Suppressor macrophage treated with lipopolysaccharide for 4 hours (primary cell): ENCODE measurements at regions not wholly inside any gene's neighbourhood (a gene's known extent, or its start where the extent isn't known, plus 50 kb on each side); places are given as distances from the start of the nearest gene placed in this dataset.
A peak's percentile ranks its signal among the peaks of the same experiment; 100 is the strongest.

ENCODE experiments used
- DNase-seq: peaks from one replicate; pipeline ENCODE4 v3.0.0-alpha.2; 2020

DNA sequence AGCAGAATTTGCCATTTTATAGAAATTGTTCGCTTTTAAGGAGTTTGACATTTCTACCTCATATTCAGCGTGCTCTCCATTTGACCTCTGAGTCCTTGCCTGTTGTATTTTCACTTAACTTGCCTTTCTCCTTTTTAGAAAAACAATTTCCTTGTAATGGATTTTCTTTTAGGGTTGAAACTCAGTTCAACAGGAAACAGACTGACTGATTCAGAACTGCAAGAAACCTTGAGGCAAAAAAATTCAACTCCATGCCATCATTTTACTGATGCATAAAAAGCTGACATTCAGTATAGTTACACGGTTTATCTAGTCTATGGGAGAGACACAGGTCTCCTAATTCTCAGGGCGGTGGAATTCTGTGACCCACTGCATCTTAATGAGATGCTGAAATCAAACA is 59.8 kb downstream of the MRPS30 start:
- DNase-seq: no peak

DNA sequence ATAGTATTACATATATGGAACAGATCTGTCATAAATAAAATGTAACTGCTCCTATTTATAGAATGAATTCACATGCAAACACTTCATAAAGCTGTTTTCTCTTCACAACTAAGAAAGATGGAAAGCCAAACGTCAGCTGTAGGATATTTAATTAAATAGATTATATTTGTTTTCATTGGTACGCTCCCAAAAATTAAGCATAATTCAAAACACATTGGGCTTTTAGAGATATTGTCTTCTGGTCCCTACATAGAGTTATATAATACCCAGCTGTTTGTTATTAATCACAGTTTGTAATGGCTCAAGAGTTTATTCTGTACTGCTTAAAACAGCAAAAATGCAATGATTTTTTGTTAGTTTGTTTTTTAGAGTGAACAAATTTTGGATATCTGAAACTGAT is 61.2 kb downstream of the MRPS30 start:
- no peak for DNase-seq

DNA sequence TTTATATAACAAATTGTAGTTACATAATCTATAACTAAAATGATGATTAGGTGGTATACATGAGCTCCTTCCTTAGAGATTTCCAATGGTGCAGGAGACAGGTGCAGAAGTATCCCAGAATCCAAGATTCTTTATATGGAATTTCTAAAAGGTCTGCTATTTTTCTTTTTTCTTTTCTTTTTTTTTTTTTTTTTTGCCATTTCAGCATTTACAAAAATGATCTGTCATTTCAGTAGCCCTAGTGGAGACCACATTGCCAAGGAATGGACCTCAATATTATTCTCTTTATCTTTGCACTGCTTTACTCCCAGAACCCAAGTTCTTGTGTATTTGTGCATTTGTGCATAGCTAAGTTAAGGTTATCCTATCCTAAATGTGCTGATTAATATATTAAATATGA is 61.7 kb downstream of the MRPS30 start:
- no peak for DNase-seq

DNA sequence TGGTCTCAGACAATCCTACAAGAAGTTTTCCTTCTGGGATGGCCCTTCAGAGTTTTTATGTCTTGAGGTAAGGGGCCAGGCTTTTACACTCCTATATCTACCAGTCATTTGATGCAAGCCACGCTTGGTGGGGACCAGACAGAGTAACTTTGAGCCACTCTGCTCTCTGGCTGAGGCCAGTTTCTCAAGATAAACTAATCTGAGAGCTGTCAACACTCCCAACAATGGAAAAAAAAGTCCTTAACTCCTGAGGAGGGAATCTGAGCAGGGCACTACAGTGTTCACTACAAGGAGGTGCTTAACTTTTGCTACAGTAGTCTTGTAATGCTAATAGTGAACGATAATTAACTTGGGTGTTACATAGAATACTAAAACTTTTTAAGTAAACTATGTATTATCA is 62.7 kb downstream of the MRPS30 start:
- no peak for DNase-seq

DNA sequence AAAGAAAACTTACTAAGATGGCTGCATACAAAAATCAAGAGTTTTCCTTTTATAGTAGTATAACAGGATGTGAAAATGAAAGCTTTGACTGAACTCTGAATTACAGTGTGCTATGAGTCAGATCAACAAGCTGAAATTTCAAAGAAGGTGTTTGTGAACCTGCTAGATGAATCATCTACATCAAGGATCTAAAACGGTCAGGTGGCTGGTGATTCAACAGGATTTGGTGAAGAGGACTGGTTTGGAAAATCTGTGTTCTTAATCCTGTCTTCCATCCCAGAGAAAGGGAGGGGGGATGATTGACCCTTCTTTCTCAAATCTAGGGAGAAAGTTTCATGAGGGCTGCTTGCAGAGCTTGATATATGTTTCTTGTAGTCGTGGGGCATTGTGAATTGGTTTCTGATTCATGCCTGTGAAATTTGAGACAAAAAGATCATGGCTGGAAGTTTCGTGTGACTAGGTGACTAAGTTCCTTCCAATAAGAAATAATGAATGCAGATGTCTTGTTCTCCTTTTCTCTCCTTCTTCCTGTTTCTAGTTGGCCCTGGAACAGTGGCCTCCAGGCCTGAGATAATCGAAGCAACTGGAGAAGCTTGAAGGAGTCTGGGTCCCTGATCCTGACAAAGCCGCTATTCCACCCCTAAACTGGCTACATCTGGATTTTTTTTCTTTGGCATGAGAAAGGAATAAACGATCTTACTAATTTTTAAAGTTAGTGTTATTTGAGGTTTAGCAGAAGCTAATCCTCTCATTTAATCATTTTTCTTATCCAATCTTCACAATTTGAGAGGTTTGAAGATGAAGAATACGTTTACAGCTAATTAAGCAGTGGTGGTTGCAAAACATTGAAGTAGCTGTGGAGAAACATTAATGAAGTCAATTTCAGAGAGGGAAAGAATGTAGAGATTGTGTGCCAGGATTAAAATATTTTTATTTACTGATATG is 67.2 kb downstream of the MRPS30 start:
- peak; percentile 13 for DNase-seq

DNA sequence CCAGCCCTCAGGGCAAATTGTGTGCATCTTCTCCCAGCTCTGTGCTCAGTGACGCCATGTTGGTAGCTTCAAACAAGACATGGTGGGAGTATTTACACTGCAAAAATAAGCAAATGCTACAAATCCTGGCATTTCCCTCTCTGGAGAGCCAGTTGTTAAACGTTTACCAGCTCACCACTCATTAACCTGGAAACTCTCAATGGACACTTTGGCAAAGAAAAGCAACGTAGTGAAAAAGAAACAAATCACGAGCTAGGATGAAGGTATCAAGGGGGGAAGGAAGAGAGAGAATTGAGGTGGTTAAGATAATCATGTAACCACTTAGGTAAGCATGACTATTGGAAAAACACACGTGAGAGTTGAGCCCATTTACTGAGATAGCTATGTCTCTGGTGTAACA is 72.5 kb downstream of the MRPS30 start:
- no peak for DNase-seq

DNA sequence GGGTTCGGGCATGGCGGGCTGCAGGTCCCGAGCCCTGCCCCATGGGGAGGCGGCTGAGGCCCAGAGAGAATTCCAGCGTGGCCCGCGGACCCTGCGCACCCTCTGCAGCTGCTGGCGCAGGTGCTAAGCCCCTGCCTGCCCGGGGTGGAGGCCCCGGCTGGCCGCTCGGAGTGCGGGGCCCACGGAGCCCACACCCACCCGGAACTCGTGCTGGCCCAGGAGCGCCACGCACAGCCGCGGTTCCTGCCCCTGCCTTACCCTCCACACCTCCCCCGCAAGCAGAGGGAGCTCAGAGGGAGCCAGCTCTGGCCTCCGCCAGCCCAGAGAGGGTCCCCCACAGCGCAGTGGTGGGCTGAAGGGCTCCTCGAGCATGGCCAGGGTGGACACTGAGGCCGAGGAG is 75.3 kb downstream of the MRPS30 start:
- DNase-seq: no peak

DNA sequence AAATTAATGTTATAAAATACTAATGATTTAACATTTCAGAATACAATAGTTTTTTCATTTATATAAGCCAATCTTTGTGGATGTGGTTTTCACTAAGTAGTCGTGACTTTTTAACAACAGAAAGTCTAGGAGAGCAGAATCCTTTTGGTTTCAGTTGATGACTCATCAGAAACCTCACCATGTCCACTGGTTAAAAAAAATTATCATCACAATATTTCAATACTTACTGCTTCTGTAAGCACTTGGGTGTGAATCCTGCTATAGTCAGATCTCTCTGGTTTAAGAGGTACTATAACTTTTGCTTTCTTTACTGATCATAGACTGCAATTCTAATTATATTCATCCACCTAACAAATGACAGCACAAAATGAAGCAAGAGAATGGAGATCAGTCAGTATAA is 77.2 kb downstream of the MRPS30 start:
- DNase-seq: no peak

DNA sequence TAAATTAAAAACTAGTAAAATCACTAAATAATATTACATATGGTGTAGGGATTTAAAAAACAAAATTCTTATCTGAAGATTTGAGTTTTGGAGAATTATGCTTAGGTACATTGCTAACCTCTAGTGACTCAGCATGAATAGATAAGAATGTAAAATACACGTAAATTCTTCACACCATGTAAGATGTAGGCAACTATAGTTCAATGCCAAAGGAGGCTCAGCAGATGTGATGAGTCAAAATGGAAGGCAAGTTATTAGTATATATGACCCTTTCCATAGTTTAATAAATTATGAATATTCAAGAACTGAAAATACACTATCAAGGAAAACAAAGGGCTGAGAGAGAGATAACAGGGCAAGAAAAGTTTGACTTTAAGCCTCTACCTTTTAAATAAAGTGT is 79.0 kb downstream of the MRPS30 start:
- no peak for DNase-seq

DNA sequence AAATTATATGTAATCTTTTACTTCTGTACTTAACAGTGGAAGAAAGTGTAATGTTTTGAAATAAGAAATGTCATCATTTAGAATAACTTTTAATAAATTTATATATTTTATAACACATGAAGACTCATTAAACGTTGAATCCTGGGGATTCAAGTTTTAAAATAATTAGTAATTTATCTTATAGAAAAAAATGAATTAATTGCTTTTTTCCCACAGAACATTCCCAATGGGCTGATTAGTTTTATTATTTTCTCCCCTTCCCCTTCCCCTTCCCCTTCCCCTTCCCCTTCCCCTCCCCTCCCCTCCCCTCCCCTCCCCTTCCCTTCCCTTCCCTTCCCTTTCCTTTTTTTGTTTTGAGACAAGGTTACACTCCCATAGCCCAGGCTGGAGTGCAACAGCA is 79.7 kb downstream of the MRPS30 start:
- DNase-seq: no peak

DNA sequence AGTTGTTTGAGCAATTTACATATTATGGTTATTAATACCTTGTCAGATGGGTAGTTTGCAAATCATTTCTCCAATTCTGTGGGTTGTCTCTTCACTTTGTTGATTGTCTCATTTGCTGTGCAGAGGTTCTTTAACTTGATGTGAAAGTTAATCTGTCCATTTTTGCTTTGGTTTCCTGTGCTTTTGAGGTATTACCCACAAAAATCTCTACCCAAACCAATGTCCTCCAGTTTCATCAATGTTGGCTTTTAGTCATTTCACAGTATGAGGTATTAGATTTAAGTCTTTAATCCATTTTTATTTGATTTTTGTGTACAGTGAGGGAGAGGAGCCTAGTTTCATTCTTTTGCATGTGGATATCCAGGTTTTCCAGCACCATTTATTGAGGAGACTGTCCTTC is 82.4 kb downstream of the MRPS30 start:
- no peak for DNase-seq

DNA sequence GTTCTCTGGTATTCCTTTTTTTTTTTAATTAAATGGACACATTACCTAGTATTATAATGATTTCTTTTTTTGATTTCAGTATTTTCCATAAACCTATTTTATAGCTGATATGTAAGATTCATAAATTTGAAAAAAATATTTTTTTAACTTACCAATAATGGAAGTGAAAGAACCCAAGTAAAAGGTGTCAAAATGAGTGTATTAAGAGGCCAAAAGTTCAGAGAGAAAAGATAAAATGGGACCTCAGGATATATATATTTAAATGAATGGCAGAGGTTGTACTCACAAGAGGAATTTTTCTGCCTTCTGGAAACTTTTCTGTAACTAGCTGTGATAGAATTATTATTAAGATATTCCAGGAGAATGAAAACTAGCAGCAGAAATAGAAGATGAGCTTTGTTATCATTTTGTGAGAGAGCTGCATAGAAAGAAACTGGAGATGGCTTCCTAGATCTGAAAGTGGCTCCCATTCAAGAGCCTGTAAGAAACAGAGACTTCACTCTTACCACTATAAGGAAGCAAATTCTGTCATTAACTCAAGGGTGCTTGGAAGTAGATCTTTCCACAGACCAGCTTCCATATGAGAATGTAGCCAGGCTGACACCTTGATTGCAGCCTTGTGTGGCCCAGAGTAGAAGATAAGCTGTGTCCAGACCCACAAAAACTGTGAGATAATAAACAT is 91.7 kb downstream of the MRPS30 start:
- DNase-seq: no peak

DNA sequence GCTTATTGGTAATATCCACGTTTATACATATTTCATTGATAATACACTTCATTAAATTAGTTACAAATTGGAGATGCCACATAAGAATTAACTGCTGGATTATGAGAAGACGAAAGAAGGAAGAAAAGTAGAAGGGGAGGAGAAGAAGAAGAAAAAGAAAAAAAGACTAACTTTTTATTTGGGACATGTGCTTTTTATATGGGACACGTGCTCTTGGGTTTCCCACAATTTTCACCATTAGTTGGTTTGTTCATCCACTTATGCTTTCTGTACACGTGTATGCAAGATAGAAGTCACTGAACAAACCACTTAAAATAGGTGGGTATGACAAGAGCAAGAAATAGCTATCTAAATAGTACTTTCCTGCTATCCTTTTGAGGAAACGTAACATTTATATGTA is 98.6 kb downstream of the MRPS30 start:
- DNase-seq: no peak

DNA sequence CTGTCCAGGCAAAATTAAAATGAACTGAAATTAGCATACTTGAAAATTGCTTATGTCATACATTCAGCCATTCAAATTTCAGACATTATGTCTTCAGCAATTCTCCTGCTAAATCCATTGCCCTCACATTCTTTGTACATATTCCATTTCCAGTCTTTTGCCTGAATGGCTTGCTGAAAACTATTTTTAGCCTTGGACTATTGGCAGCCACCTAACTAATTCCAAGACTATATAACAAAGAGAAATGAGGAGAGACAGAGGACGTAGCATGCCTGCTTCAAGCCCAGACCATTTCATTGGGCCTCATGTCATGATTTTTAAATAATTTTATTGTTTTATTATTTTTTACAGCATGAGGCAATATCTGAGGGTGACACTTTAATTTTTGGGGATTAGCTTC is 100.3 kb downstream of the MRPS30 start:
- no peak for DNase-seq

DNA sequence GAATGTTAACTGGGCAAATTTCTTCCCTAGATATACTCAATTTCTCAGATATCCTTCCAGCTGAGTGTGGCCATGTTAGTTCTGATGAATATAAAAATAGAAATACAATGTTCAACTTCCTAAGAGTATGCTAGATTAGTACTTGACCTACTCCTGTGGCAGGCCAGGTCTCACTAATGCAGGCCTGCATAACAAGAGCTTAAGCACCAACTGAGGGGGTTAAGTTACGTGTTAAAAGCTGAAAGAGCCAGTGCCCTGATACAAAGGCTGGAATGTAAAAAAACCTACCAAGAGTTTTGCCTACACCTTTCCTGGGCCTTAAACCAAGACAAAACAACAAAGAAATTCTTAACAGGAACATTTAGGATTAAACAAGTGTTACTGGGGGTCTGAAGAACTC is 102.8 kb downstream of the MRPS30 start:
- DNase-seq: no peak

DNA sequence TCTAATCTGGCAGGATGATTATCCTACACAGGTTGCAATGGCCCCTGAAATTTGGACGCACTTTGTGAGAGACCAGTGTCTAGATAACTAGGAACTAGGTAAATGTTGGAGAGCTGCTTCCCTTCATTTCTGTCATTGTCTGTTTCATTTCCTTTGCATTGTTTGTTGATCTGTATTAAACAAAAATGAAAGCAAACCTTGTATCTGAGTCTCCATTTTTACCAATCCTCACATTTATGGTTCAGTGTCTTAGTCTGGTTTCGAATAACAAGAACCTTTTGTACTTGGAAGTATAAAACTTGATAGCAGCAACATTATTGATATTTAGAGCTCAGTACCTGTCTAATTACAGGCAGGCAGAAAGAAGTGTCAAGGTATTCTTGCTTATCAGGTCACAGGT is 105.5 kb downstream of the MRPS30 start:
- no peak for DNase-seq

DNA sequence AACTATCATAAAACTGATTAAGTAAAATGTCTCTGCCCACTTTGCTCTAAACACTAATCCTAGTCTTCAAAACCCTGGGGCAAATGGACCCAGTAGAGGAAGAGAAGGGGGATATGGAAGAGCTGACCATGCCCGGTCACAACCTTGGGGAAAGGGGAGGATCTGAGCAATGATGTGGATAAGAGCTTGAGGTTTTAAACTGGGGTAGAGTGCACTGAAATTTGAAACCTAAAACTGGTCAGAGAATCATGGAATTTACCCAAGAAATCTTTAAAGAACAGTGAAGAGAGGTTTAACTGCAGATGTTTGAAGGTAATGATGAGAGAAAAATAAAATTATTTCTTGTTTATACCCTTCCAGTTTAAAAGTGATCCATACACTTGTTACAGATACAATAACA is 110.8 kb downstream of the MRPS30 start:
- no peak for DNase-seq

DNA sequence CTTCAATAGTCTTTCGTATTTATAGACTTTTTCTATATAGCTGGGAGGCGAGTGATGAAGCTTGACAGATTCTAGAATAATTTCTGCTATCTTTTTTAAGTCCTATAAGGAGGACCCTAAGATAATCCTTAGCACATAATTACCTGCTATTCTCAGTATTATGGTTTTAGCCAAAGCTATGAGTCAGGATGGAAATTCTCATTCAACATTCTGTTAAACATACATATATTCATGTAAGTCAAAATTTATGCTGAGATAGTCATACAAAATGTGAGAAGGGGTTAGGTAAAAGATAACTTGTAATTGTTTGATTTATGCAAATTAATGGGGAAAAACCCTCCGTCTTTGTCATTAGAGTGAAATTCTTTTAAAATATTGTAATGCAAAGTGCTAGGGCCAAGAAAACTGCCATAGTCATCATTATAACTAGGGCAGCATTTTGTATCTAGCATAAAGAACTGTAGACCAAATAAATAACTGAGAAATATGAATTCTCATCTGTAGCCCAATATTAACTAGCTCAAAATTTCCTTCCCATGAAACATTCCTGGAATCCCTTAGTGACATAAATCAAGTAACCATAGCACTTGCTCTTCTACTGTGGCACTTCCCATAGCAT is 118.5 kb downstream of the MRPS30 start:
- no peak for DNase-seq

DNA sequence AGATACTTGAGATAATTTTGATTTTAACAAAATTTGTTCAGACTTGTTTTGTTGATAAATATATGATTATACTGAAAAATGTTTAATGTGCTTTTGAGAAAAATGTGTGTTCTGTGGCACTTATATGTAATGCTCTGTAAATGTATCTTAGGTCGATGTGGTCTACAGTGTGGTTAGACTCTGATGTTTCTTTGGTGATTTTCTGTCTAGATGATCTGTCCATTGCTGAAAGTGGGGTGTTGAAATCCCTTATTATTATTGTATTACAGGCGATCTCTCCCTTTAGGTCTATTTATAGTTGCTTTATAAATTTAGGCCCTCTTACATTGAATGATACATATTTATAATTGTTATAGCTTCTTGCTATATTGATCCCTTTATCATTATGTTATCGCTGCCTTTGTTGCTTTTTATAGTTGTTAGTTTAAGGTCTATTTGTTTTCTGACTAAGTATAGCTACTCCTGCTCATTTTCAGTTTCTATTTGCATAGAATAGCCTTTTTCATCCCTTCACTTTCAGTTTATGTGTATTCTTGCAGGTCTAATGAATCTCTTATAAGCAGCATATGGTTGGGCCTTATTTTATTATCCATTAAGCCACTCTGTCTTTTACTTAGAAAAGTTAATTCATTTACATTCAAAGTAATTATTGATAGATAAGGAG is 124.3 kb downstream of the MRPS30 start:
- DNase-seq: no peak

DNA sequence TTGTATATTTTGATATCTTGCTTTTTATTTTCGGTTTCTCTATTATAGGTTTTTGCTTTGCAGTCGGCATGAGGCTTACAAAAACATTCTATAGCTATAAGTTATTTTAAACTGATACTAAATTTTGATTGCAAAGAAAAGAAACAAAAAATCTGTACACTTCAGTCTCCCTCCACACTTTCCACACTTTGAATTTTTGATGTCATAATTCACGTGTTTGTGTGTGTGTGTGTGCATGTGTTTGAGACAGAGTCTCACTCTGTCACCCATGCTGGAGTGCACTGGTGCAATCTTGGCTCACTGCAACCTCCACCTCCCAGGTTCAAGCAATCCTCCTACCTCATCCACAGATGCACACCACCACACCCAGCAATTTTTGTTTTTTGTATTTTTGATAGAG is 124.9 kb downstream of the MRPS30 start:
- no peak for DNase-seq

DNA sequence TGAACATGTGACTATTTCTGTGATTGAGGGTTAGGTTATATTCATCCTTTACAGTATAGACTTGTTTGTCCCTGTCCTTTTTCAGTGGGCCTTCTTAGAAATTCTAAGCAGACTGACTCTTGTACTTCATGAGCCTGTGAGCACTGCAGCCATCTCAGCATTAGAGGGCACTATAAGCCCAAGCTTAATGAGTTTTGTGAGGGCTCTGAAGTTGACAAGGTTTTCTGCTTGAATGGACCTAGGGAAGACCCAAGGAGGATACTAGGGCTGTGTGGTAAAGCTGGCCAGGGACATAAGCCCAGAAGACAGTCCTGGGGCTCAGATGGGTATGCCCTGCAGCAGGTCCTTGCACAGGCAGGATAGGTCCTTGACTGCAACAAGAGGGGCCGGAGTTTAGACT is 126.5 kb downstream of the MRPS30 start:
- DNase-seq: no peak

DNA sequence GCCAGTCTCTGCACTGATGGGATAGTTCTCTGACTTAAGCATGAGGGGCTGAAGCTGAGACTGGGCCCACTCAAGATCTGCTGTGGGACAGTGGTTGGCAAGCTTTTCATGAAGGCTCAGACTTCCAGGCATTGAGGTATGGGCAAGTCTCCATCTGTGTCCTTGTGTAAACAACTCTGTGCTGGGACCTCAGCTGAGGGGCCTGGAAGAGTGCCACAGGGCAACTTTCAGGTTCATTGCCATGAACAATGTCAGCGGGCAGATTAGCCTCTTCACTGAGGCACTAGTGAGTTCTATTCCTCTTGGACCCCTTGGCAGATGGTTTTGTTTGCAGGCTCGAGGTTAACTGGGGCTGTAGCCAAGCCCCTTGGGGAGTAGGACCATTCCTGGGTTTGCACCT is 127.1 kb downstream of the MRPS30 start:
- no peak for DNase-seq

DNA sequence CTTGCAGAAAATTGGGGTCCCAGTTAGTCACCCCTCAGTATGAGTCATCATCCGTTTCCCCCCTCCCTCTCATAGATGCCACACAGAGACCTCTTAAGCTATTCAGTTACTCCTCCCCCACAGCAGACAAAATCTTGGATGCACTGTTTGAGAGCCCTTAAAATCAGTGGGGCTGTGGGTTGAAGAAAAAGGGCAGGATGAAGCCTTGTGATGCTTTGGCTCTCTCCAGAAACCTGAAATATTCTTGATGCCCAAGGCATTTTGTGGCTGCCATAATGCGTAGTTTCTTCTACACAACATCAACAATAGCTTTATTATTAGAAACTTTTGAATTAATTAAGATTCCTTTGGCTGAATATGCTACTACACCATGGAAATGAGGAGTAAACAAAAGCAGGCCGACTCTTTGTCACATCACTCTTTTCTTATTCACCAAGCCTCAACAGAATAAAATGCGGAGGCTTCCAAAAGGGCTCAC is 133.8 kb downstream of the MRPS30 start:
- DNase-seq: no peak
